T-helper 1 cell treated with Interleukin-12 subunit alpha and Interleukin-12 subunit beta and Interleukin-4 antibody, amounts not matched to agents 30 μg/mL and 1 μg/mL, for 36 hours (primary cell): ENCODE measurements at regions not wholly inside any gene's neighbourhood (a gene's known extent, or its start where the extent isn't known, plus 50 kb on each side); places are given as distances from the start of the nearest gene placed in this dataset.

Source experiments
- H3K27ac Mint-ChIP-seq: one replicate; pipeline ENCODE4 v1.8.0; 2021; ENCODE audit warnings: mild to moderate bottlenecking, mixed read lengths
- H3K27me3 Mint-ChIP-seq: one replicate; pipeline ENCODE4 v1.8.0; 2021; ENCODE audit warnings: low read depth, mixed read lengths
- H3K36me3 Mint-ChIP-seq: one replicate; pipeline ENCODE4 v1.8.0; 2021; ENCODE audit warnings: low read depth, mixed read lengths
- H3K4me1 Mint-ChIP-seq: one replicate; pipeline ENCODE4 v1.8.0; 2021; ENCODE audit warnings: low read depth, mixed read lengths
- H3K4me3 Mint-ChIP-seq: one replicate; pipeline ENCODE4 v1.8.0; 2021; ENCODE audit warnings: mild to moderate bottlenecking, moderate library complexity, mixed read lengths
- H3K9me3 Mint-ChIP-seq: one replicate; pipeline ENCODE4 v1.8.0; 2021; ENCODE audit warnings: mixed read lengths

DNA sequence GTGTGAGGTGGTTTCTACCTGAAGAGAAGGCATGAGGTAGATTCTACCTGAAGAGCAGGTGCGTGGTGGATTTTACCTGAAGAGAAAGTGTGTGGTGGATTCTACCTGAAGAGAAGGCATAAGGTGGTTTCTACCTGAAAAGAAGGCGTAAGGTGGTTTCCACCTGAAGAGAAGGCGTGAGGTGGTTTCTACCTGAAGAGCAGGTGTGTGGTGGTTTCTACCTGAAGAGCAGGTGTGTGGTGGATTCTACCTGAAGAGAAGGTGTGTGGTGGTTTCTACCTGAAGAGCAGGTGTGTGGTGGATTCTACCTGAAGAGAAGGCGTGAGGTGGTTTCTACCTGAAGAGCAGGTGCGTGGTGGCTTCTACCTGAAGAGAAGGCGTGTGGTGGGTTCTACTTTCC, 192.8 kb downstream of the MED10 start:
- H3K4me1 Mint-ChIP-seq = no peaks in the 10 kb centered on the region
- no peak overlapping the region for H3K27ac Mint-ChIP-seq

DNA sequence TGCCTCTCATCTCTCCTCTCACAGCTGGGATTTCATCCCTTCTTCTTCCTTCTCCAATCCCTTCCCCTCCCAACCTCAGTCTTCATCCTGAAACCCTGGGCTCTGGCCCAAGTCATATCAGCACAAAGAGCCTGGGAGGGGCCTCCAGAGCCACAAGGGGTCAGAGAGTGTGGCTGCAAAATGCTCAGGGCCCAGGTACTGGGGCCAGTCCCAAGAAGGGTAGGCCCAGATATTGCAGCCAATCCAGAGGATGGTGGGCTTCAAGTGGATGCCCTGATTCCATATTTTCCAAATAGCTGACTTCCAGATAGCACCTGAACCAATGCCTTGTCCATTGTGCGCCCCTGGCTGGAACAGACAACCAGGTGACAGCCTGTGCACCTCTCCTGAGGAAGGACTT, 193.9 kb downstream of the MED10 start:
- Mint-ChIP-seq H3K27me3 (no peaks in the 10 kb centered on the region), H3K4me1 (no peaks in the 10 kb centered on the region), H3K9me3 (no peaks in the 10 kb centered on the region), H3K27ac (no peak overlapping the region), H3K36me3 (no peaks in the 10 kb centered on the region), H3K4me3 (no peak overlapping the region)

More for the DNA sequence above, 192.8 kb downstream of the MED10 start:
- no peaks in the 10 kb centered on the region for H3K27me3 Mint-ChIP-seq
- H3K36me3 Mint-ChIP-seq = no peaks in the 10 kb centered on the region
- no peaks in the 10 kb centered on the region for H3K9me3 Mint-ChIP-seq
- no peak overlapping the region for H3K4me3 Mint-ChIP-seq

- H3K4me3 Mint-ChIP-seq = no peak overlapping the region
- no peaks in the 10 kb centered on the region for H3K4me1 Mint-ChIP-seq
- no peaks in the 10 kb centered on the region for H3K27me3 Mint-ChIP-seq
- no peaks in the 10 kb centered on the region for H3K9me3 Mint-ChIP-seq
- H3K36me3 Mint-ChIP-seq = no peaks in the 10 kb centered on the region
- H3K27ac Mint-ChIP-seq = no peak overlapping the region
Measured at GRCh38 chr5:6183391-6184390, 194.7 kb downstream of the MED10 start.

- no peaks in the 10 kb centered on the region for H3K9me3 Mint-ChIP-seq
- H3K27me3 Mint-ChIP-seq = no peaks in the 10 kb centered on the region
- H3K27ac Mint-ChIP-seq = no peak overlapping the region
- no peaks in the 10 kb centered on the region for H3K36me3 Mint-ChIP-seq
- no peaks in the 10 kb centered on the region for H3K4me1 Mint-ChIP-seq
- no peak overlapping the region for H3K4me3 Mint-ChIP-seq
Measured at GRCh38 chr5:6182271-6182815, 196.0 kb downstream of the MED10 start.

DNA sequence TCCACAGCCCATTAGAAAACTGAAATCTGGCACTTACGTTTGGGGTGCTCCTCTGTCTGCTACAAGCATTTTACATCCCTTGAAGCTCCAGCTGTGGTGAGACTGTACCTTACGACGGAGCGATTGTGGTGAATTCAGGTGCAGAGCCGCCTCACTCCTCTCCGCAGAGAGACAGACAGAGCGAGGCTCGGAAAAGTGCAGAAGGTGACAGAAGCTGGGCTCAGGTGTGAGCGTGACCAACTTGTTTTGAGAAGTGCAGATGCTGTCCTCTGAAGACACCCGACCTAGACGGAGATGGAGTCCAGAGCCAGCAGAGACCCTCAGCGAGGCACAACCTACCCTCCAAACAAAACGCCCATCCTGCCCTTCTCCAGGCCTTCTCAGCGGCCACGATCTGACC, 196.5 kb downstream of the MED10 start:
- no peaks in the 10 kb centered on the region for H3K4me1 Mint-ChIP-seq
- H3K4me3 Mint-ChIP-seq = no peak overlapping the region
- no peak overlapping the region for H3K27ac Mint-ChIP-seq
- H3K36me3 Mint-ChIP-seq = no peaks in the 10 kb centered on the region
- H3K27me3 Mint-ChIP-seq = no peaks in the 10 kb centered on the region
- H3K9me3 Mint-ChIP-seq = no peaks in the 10 kb centered on the region

GRCh38 chr5:6181147-6181729, 197.1 kb downstream of the MED10 start:
- Mint-ChIP-seq H3K27ac (no peak overlapping the region), H3K4me1 (no peaks in the 10 kb centered on the region), H3K9me3 (no peaks in the 10 kb centered on the region), H3K4me3 (no peak overlapping the region), H3K27me3 (no peaks in the 10 kb centered on the region), H3K36me3 (no peaks in the 10 kb centered on the region)

DNA sequence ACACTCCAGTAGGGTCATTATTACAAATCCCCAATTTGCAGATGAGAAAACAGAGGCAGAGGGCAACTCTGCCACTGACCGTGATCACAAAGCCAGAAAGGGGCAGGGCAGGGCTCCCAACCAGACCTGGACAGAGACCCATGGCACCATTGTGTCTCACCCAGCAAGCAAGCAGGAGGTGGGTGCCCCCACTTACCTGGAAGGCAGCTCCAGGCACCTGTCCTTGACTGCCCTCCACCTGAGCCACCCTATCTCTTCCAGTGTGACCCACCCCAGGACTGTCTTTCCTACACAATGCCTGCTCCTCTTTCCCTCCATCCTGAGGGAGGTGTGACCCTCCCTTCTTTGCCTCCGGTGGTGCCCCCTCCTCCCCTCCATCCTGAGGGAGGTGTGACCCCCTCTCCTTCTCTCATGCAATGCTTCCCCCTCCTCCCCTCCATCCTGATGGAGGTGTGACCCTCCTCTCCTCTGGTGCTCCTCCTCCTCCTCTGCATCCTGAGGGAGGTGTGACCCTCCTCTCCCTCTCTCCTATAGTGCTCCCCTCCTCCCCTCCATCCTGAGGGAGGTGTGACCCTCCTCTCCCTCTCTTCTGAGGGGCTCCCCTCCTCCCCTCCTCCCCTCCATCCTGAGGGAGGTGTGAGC, 198.0 kb downstream of the MED10 start:
- H3K4me1 Mint-ChIP-seq = no peaks in the 10 kb centered on the region
- H3K9me3 Mint-ChIP-seq = no peaks in the 10 kb centered on the region
- no peak overlapping the region for H3K4me3 Mint-ChIP-seq
- no peak overlapping the region for H3K27ac Mint-ChIP-seq
- H3K36me3 Mint-ChIP-seq = no peaks in the 10 kb centered on the region
- H3K27me3 Mint-ChIP-seq = no peaks in the 10 kb centered on the region

- H3K9me3 Mint-ChIP-seq = no peaks in the 10 kb centered on the region
- H3K27ac Mint-ChIP-seq = no peak overlapping the region
- no peaks in the 10 kb centered on the region for H3K4me1 Mint-ChIP-seq
- H3K27me3 Mint-ChIP-seq = no peaks in the 10 kb centered on the region
- H3K4me3 Mint-ChIP-seq = no peak overlapping the region
- no peaks in the 10 kb centered on the region for H3K36me3 Mint-ChIP-seq
Measured at GRCh38 chr5:6178846-6179532, 199.4 kb downstream of the MED10 start.

DNA sequence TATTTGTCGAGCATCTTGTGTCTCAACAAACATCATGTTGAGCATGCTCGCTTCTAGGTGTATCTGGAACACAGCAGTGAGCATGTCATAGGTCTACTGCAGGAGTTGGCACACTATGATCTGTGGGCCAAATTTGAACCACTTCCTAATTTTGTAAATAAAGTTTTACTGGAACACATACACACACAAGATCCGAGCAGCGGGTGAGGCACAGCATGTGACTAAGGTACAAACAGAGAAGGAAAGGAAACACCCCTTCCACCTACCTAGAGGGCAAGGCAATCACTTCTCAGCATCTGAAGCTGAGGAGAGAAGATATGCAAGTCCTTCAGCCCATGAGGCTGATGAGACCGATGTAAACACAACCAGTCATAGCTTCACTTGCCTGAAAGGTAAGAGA, 200.4 kb downstream of the MED10 start:
- H3K27ac Mint-ChIP-seq = no peak overlapping the region
- H3K9me3 Mint-ChIP-seq = no peaks in the 10 kb centered on the region
- no peaks in the 10 kb centered on the region for H3K4me1 Mint-ChIP-seq
- no peaks in the 10 kb centered on the region for H3K27me3 Mint-ChIP-seq
- H3K36me3 Mint-ChIP-seq = no peaks in the 10 kb centered on the region
- no peak overlapping the region for H3K4me3 Mint-ChIP-seq

DNA sequence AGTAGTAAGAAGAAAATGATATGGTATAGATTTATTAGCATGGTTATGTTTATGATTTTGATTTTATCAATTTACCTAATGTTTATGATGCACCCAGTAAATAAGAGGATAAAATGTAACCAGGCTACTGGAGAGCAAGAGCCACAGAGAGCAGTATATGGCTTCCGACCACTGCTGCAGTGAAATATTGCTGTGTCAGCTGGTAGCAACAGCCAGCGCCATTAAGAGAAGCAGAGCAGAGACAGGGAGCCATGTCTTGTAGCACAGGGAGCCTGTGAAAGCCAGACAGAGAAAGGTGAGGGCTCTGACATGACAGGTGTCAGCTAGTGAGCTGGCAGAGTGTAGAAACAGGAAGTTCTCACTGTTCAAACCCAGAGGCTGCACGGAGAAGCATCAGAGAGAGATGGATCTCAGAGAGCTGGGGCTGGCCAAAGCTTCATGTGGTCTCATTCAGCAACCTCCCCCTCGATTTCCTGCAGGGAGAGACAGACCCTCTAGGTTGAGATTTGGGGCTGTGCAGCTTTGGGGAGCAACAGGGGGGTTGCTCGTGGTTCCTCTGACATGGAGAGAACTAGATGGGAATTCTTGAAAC, 202.1 kb downstream of the MED10 start:
- H3K4me3 Mint-ChIP-seq = no peak overlapping the region
- no peaks in the 10 kb centered on the region for H3K36me3 Mint-ChIP-seq
- H3K4me1 Mint-ChIP-seq = no peaks in the 10 kb centered on the region
- no peaks in the 10 kb centered on the region for H3K9me3 Mint-ChIP-seq
- no peaks in the 10 kb centered on the region for H3K27me3 Mint-ChIP-seq
- H3K27ac Mint-ChIP-seq = no peak overlapping the region

DNA sequence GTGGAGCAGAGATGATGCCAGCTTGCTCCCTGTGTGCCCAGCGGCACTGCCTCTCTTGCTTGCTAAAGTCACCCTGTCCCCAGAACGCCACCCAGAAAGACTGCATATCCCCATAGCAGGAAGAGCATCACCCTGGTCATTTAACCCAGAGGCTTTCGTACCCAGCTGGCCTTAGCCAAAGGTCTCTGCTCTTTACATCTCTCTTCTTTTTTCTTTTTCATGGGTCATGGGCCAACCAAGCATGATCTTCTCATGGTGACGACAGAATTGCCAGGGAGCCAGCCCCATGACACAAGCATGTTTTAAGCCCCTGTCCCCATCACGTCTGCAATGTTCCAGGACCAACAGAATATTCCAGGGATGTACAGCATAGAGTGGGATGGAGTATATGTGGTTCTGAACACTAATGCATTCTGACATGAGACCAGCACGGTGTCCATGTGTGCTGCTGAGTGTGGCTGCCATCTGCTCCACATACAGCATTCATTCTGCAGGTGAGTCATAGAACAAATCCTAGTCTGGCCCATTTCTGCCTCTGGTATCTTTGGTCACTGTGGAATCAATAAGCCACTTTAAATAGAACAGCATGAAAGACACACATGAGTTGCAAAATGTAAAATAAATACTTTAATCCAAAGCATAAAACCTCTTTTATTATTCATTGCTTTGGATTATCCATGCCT, 203.0 kb downstream of the MED10 start:
- Mint-ChIP-seq H3K27ac (no peak overlapping the region), H3K4me3 (no peak overlapping the region), H3K9me3 (no peaks in the 10 kb centered on the region), H3K36me3 (no peaks in the 10 kb centered on the region), H3K27me3 (no peaks in the 10 kb centered on the region), H3K4me1 (no peaks in the 10 kb centered on the region)

- peaks cover 9% of the 10 kb centered on the region for H3K27me3 Mint-ChIP-seq
- no peak overlapping the region for H3K4me3 Mint-ChIP-seq
- H3K4me1 Mint-ChIP-seq = no peaks in the 10 kb centered on the region
- no peaks in the 10 kb centered on the region for H3K36me3 Mint-ChIP-seq
- no peaks in the 10 kb centered on the region for H3K9me3 Mint-ChIP-seq
- H3K27ac Mint-ChIP-seq = no peak overlapping the region
Measured at GRCh38 chr5:6169660-6170059, 208.7 kb downstream of the MED10 start.

DNA sequence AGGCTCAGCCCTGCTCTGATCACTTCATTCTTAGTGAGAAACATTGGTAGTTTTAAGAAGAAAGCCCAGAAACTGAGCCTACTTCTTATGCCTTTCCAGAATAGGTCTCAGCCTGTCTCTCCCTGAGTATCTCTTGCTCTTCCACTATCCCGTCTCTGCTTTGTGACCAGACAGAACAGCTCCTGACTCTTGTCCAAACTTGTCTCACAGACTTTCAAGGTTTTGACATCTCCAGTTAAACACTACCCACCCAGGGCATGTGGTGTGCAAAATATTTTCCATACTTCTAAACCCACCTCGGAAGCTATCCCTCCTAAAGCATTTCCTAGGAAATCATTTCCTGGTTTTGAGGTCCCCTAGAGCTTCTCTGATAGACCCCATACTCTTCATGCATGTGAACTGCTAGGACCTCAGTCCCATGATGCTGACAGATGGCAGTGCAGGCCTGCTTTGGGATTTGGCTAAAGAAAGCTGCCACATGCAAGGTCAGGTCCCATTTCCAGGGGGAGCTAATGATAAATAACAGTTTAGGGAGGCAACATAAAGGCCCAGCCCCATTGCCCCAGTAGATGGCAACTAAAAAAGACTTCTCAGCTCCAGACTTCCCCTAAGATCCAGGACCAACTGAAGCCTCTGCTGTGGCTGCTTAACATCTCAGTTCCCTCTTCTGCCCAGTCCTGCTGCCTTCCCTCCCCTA, 211.5 kb downstream of the MED10 start:
- Mint-ChIP-seq H3K36me3 (no peaks in the 10 kb centered on the region), H3K9me3 (no peaks in the 10 kb centered on the region), H3K4me3 (no peak overlapping the region), H3K4me1 (no peaks in the 10 kb centered on the region), H3K27me3 (peaks cover 9% of the 10 kb centered on the region), H3K27ac (no peak overlapping the region)
